Cardiac fibroblast (primary cell): ENCODE measurements at regions not wholly inside any gene's neighbourhood (a gene's known extent, or its start where the extent isn't known, plus 50 kb on each side); places are given as distances from the start of the nearest gene placed in this dataset.
A peak's percentile ranks its signal among the peaks of the same experiment; 100 is the strongest.
"Not testable (repeated sequence)": the region's sequence is repeated elsewhere in the genome, so short reads cannot be mapped to it uniquely, and the experiment has no call there.

Experiments
- DNase-seq, 2 donors: peaks; one replicate each; pipeline versions ENCODE4 v3.0.0 to v3.0.0-alpha.2; 2010; ENCODE audit warnings: low read depth in 2 of 2
- H3K4me3 ChIP-seq, 2 donors: replicated peaks in 1 of 2; 1 replicate in 1 of 2; 2 replicates in 1 of 2; pipeline ENCODE4 v1.5.1; 2011; ENCODE audit warnings: low read depth in 2 of 2, low read length in 2 of 2, mild to moderate bottlenecking in 2 of 2, moderate library complexity in 1 of 2
- CTCF ChIP-seq: IDR thresholded peaks from one replicate; pipeline ENCODE4 v1.5.1; 2011; ENCODE audit warnings: low read depth, mild to moderate bottlenecking, low read length, inconsistent platforms

GRCh38 chr2:196298106-196298723, 126.8 kb upstream of the STK17B start:
- TF ChIP-seq CTCF, result peak; percentile 35
- peak; percentile 66 to 67 for DNase-seq

GRCh38 chr2:196307775-196308305, 136.5 kb upstream of the STK17B start:
- no peak for TF ChIP-seq CTCF
- no peak for DNase-seq

More at GRCh38 chr2:196298106-196298723, 126.8 kb upstream of the STK17B start:
- not testable (repeated sequence) for H3K4me3 ChIP-seq

GRCh38 chr2:196309691-196310090, 138.3 kb upstream of the STK17B start:
- no peak overlapping the region for H3K4me3 ChIP-seq
- TF ChIP-seq CTCF, result no peak
- DNase-seq, result peak in 1 of 2 donors; percentile 73

More at GRCh38 chr2:196307775-196308305, 136.5 kb upstream of the STK17B start:
- no peak overlapping the region for H3K4me3 ChIP-seq

- no peak for DNase-seq
- H3K4me3 ChIP-seq, result no peak overlapping the region
- TF ChIP-seq CTCF, result no peak
These were observed 142.8 kb upstream of the STK17B start for GRCh38 chr2:196314157-196314556.

GRCh38 chr2:196314780-196315179, 143.4 kb upstream of the STK17B start:
- DNase-seq, result peak; percentile 19 to 26
- no peak for TF ChIP-seq CTCF
- no peak overlapping the region for H3K4me3 ChIP-seq

GRCh38 chr2:196315388-196316049, 144.1 kb upstream of the STK17B start:
- TF ChIP-seq CTCF, result no peak
- no peak overlapping the region for H3K4me3 ChIP-seq
- DNase-seq, result peak; percentile 41 to 62
